Osteocyte (in vitro differentiated cells): ENCODE measurements at regions not wholly inside any gene's neighbourhood (a gene's known extent, or its start where the extent isn't known, plus 50 kb on each side); places are given as distances from the start of the nearest gene placed in this dataset.

ENCODE experiments used
- DNase-seq: peaks from one replicate; pipeline ENCODE4 v3.0.0; 2021; ENCODE audit warnings: mixed read lengths; ENCODE audit not compliant: unreplicated experiment; ENCODE audit errors: extremely low spot score
- H3K27ac Mint-ChIP-seq: one replicate; pipeline ENCODE4 v1.8.0; 2021; ENCODE audit warnings: mild to moderate bottlenecking, mixed read lengths; ENCODE audit not compliant: unreplicated experiment
- H3K27me3 Mint-ChIP-seq: one replicate; pipeline ENCODE4 v1.8.0; 2021; ENCODE audit warnings: mixed read lengths; ENCODE audit not compliant: unreplicated experiment
- H3K36me3 Mint-ChIP-seq: one replicate; pipeline ENCODE4 v1.8.0; 2021; ENCODE audit warnings: mixed read lengths; ENCODE audit not compliant: unreplicated experiment
- H3K4me1 Mint-ChIP-seq: one replicate; pipeline ENCODE4 v1.8.0; 2021; ENCODE audit warnings: mixed read lengths; ENCODE audit not compliant: unreplicated experiment
- H3K4me3 Mint-ChIP-seq: one replicate; pipeline ENCODE4 v1.8.0; 2021; ENCODE audit warnings: mild to moderate bottlenecking, moderate library complexity, mixed read lengths; ENCODE audit not compliant: unreplicated experiment
- H3K9me3 Mint-ChIP-seq: one replicate; pipeline ENCODE4 v1.8.0; 2021; ENCODE audit warnings: mixed read lengths; ENCODE audit not compliant: unreplicated experiment
- TF ChIP-seq, protein P1 (sequence below): fragments of 200-600 bp; sonication (generic); IDR thresholded peaks from 2 replicates; pipeline ENCODE4 v1.5.0; 2021; ENCODE audit warnings: antibody characterized with exemption, mild to moderate bottlenecking, moderate library complexity

GRCh38 chr12:59850268-59850667 is 254.4 kb downstream of the SLC16A7 start:
- no peaks in the 10 kb centered on the region for H3K27me3 Mint-ChIP-seq
- no peaks in the 10 kb centered on the region for H3K4me1 Mint-ChIP-seq
- H3K9me3 Mint-ChIP-seq = peaks cover 7% of the 10 kb centered on the region
- no peak for DNase-seq
- H3K36me3 Mint-ChIP-seq = no peaks in the 10 kb centered on the region
- TF ChIP-seq, protein P1, sequence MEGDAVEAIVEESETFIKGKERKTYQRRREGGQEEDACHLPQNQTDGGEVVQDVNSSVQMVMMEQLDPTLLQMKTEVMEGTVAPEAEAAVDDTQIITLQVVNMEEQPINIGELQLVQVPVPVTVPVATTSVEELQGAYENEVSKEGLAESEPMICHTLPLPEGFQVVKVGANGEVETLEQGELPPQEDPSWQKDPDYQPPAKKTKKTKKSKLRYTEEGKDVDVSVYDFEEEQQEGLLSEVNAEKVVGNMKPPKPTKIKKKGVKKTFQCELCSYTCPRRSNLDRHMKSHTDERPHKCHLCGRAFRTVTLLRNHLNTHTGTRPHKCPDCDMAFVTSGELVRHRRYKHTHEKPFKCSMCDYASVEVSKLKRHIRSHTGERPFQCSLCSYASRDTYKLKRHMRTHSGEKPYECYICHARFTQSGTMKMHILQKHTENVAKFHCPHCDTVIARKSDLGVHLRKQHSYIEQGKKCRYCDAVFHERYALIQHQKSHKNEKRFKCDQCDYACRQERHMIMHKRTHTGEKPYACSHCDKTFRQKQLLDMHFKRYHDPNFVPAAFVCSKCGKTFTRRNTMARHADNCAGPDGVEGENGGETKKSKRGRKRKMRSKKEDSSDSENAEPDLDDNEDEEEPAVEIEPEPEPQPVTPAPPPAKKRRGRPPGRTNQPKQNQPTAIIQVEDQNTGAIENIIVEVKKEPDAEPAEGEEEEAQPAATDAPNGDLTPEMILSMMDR = no peak
- H3K4me3 Mint-ChIP-seq = no peak overlapping the region
- H3K27ac Mint-ChIP-seq = no peak overlapping the region

DNA sequence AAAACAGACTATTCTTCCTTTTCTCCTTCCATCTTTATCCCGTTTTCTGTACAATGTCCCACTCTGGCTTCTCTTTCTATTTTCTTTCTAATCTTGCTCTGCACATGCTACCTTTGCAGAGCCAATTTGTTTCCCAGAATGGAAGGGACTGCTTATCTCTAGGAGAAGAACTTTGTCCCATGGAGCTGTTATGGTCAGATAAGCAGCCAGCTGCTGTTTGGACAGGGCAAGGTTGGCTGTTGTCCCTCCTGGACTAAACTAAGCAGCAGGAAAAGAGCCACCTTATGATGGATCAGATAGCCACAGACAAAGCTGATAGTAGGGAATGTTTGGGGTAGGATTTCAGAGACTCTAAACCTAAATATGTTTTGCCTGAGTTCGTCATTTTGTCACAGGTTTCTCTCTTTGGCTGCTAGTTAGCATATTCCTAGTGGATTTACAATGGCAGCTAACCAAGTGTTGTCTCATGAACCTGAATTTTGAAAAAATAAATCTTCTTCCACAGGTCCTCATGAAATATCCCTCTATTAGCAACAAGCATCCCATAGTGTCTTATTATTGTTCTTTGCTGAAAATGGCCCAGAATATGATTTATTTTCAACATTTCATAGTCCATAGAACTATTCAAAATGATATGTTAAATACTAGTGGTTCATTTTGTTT is 262.8 kb downstream of the SLC16A7 start:
- Mint-ChIP-seq H3K27ac (no peak overlapping the region), H3K36me3 (peaks cover 9% of the 10 kb centered on the region), H3K4me1 (peaks cover 17% of the 10 kb centered on the region), H3K9me3 (peaks cover 25% of the 10 kb centered on the region), H3K4me3 (no peak overlapping the region), H3K27me3 (no peaks in the 10 kb centered on the region)
- TF ChIP-seq, protein P1 = no peak
- DNase-seq = no peak

GRCh38 chr12:59859171-59859510 is 263.3 kb downstream of the SLC16A7 start:
- peaks cover 25% of the 10 kb centered on the region for H3K9me3 Mint-ChIP-seq
- H3K36me3 Mint-ChIP-seq = peaks cover 9% of the 10 kb centered on the region
- no peaks in the 10 kb centered on the region for H3K27me3 Mint-ChIP-seq
- H3K4me3 Mint-ChIP-seq = no peak overlapping the region
- no peak overlapping the region for H3K27ac Mint-ChIP-seq
- H3K4me1 Mint-ChIP-seq = peaks cover 17% of the 10 kb centered on the region
- no peak for DNase-seq
- TF ChIP-seq, protein P1 = no peak

- Mint-ChIP-seq H3K4me3 (no peak overlapping the region), H3K27ac (no peak overlapping the region), H3K27me3 (no peaks in the 10 kb centered on the region), H3K4me1 (peaks cover 17% of the 10 kb centered on the region), H3K36me3 (peaks cover 7% of the 10 kb centered on the region), H3K9me3 (peaks cover 24% of the 10 kb centered on the region)
- TF ChIP-seq, protein P1 = no peak
- DNase-seq = no peak
These were observed 265.8 kb downstream of the SLC16A7 start for GRCh38 chr12:59861635-59862034.

- peaks cover 20% of the 10 kb centered on the region for H3K4me1 Mint-ChIP-seq
- no peak overlapping the region for H3K4me3 Mint-ChIP-seq
- H3K27me3 Mint-ChIP-seq = no peaks in the 10 kb centered on the region
- TF ChIP-seq, protein P1 = no peak
- H3K36me3 Mint-ChIP-seq = no peaks in the 10 kb centered on the region
- peaks cover 7% of the 10 kb centered on the region for H3K9me3 Mint-ChIP-seq
- H3K27ac Mint-ChIP-seq = peak overlapping the region; percentile 43
- no peak for DNase-seq
These were observed 271.2 kb downstream of the SLC16A7 start for GRCh38 chr12:59867055-59867454.
